ENCODE measurements at regions not wholly inside any gene's neighbourhood (a gene's known extent, or its start where the extent isn't known, plus 50 kb on each side); places are given as distances from the start of the nearest gene placed in this dataset.

DNA sequence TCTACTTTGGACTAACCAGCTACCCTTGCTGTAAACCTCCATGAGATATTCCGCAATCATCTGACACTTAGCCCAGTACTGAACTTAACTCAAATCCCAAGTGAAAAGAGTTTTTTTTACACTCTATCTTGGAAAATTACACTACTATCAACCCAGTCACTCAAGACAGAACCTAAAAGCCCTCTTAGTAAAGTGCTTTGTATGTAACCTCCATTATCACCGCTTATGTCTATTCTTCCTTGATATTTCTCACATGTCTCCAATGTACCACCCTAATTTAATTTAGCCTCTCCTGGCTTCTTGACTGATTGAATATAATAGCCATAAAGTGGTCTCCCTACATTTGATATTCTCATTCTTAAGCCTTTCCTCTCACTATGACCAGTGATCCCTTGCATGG, 168.8 kb upstream of the SYT1 start (continued):
- TF ChIP-seq, protein P1, sequence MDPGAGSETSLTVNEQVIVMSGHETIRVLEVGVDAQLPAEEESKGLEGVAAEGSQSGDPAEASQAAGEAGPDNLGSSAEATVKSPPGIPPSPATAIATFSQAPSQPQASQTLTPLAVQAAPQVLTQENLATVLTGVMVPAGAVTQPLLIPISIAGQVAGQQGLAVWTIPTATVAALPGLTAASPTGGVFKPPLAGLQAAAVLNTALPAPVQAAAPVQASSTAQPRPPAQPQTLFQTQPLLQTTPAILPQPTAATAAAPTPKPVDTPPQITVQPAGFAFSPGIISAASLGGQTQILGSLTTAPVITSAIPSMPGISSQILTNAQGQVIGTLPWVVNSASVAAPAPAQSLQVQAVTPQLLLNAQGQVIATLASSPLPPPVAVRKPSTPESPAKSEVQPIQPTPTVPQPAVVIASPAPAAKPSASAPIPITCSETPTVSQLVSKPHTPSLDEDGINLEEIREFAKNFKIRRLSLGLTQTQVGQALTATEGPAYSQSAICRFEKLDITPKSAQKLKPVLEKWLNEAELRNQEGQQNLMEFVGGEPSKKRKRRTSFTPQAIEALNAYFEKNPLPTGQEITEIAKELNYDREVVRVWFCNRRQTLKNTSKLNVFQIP (CRISPR knock-in tag; IDR thresholded peaks at IDR 0.05; ENCODE audit: borderline replicate concordance, low read depth): no peak
- no peak for TF ChIP-seq SNAI2 (CRISPR knock-in tag; IDR thresholded peaks at IDR 0.05)
- TF ChIP-seq ARNTL (CRISPR knock-in tag; IDR thresholded peaks at IDR 0.05; ENCODE audit: borderline replicate concordance, low read depth): no peak
- no peak for TF ChIP-seq ZC3H10 (CRISPR knock-in tag; IDR thresholded peaks at IDR 0.05)

DNA sequence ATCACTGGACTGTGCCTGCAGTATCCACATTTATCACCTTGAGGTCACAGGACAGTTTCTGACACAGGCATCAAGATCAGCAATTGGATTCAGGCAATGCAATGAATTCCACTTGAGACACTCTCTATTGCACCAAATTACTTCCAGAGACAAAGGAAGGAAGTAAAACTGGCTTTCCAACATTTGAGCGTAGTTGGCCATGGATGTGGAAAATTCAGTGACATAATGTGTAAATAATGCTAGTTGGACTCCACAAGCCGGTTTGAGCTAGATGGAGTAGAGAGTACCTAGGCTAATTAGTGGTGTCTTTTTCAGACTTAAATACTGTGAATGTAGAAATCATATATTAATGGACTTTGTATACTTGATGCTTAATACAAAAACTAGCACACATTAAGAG, 168.3 kb upstream of the SYT1 start:
- no peak for ATAC-seq
- TF ChIP-seq TOX (CRISPR knock-in tag; IDR thresholded peaks at IDR 0.05; ENCODE audit: borderline replicate concordance) (no peak), BACH2 (CRISPR knock-in tag; IDR thresholded peaks at IDR 0.05; ENCODE audit: borderline replicate concordance) (no peak), ARNTL (CRISPR knock-in tag; IDR thresholded peaks at IDR 0.05; ENCODE audit: borderline replicate concordance, low read depth) (no peak), ZNF565 (CRISPR knock-in tag; conservative IDR thresholded peaks at IDR 0.05; ENCODE audit: low read depth) (no peak), TCF4 (CRISPR knock-in tag; IDR thresholded peaks at IDR 0.05; ENCODE audit: borderline replicate concordance) (no peak), GLIS3 (CRISPR knock-in tag; IDR thresholded peaks at IDR 0.05) (no peak)
- TF ChIP-seq, protein P1 (CRISPR knock-in tag; IDR thresholded peaks at IDR 0.05; ENCODE audit: borderline replicate concordance, low read depth): no peak

DNA sequence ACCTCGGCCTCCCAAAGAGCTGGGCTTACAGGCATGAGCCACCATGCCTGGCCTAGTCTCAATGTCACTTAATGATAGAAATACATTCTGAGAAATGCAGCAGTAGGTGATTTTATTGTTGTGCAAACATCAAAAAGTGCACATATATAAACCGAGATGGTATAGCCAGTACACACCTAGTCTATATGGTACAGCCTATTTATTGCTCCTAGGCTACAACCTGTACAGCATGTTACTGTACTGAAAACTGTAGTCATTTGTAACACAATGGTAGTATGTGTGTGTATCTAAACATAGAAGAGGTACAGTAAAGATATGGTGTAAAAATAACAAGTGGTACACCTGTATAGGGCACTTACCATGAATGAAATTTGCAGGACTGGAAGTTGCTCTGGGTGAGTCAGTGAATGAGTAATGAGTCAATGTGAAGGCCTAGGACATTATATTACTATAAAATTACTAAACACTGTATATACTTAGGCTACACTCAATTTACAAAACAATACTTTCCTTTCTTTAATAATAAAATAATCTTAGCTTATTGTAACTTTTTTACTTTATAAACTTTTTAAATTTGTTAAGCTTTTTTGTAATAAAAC, 166.7 kb upstream of the SYT1 start:
- no peak for ATAC-seq
- no peak for TF ChIP-seq SNAI2 (CRISPR knock-in tag; IDR thresholded peaks at IDR 0.05)

DNA sequence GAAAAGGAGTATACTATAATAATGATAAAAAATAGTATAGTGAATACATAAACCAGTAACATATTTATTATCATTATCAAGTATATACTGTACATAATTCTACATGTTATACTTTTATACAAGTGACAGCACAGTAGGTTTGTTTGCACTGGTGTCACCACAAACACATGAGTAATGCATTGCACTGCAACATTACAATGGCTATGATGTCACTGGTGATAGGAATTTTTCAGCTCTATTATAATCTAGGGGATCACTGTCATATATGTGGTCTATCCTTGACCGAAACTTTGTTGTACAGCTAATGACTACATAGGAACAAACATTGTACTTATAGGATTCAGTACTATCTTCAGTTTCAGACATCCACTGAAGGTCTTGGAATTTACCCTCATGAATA, 165.8 kb upstream of the SYT1 start:
- TF ChIP-seq, protein P2, sequence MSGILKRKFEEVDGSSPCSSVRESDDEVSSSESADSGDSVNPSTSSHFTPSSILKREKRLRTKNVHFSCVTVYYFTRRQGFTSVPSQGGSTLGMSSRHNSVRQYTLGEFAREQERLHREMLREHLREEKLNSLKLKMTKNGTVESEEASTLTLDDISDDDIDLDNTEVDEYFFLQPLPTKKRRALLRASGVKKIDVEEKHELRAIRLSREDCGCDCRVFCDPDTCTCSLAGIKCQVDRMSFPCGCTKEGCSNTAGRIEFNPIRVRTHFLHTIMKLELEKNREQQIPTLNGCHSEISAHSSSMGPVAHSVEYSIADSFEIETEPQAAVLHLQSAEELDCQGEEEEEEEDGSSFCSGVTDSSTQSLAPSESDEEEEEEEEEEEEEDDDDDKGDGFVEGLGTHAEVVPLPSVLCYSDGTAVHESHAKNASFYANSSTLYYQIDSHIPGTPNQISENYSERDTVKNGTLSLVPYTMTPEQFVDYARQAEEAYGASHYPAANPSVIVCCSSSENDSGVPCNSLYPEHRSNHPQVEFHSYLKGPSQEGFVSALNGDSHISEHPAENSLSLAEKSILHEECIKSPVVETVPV (CRISPR knock-in tag; IDR thresholded peaks at IDR 0.05): no peak
- TF ChIP-seq ZNF8 (CRISPR knock-in tag; IDR thresholded peaks at IDR 0.05) (no peak), ZFP3 (CRISPR knock-in tag; IDR thresholded peaks at IDR 0.05) (no peak), ZNF565 (CRISPR knock-in tag; conservative IDR thresholded peaks at IDR 0.05; ENCODE audit: low read depth) (no peak), ARNTL (CRISPR knock-in tag; IDR thresholded peaks at IDR 0.05; ENCODE audit: borderline replicate concordance, low read depth) (no peak), ZC3H10 (CRISPR knock-in tag; IDR thresholded peaks at IDR 0.05) (no peak), PPARA (CRISPR knock-in tag; IDR thresholded peaks at IDR 0.05; ENCODE audit: borderline replicate concordance) (no peak), ESRRG (CRISPR knock-in tag; IDR thresholded peaks at IDR 0.05) (no peak), RARB (CRISPR knock-in tag; IDR thresholded peaks at IDR 0.05) (no peak), TOX (CRISPR knock-in tag; IDR thresholded peaks at IDR 0.05; ENCODE audit: borderline replicate concordance) (no peak), TCF4 (CRISPR knock-in tag; IDR thresholded peaks at IDR 0.05; ENCODE audit: borderline replicate concordance) (no peak)
- TF ChIP-seq, protein P3, sequence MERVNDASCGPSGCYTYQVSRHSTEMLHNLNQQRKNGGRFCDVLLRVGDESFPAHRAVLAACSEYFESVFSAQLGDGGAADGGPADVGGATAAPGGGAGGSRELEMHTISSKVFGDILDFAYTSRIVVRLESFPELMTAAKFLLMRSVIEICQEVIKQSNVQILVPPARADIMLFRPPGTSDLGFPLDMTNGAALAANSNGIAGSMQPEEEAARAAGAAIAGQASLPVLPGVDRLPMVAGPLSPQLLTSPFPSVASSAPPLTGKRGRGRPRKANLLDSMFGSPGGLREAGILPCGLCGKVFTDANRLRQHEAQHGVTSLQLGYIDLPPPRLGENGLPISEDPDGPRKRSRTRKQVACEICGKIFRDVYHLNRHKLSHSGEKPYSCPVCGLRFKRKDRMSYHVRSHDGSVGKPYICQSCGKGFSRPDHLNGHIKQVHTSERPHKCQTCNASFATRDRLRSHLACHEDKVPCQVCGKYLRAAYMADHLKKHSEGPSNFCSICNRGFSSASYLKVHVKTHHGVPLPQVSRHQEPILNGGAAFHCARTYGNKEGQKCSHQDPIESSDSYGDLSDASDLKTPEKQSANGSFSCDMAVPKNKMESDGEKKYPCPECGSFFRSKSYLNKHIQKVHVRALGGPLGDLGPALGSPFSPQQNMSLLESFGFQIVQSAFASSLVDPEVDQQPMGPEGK (CRISPR knock-in tag; IDR thresholded peaks at IDR 0.05; ENCODE audit: borderline replicate concordance): no peak
- TF ChIP-seq, protein P4, sequence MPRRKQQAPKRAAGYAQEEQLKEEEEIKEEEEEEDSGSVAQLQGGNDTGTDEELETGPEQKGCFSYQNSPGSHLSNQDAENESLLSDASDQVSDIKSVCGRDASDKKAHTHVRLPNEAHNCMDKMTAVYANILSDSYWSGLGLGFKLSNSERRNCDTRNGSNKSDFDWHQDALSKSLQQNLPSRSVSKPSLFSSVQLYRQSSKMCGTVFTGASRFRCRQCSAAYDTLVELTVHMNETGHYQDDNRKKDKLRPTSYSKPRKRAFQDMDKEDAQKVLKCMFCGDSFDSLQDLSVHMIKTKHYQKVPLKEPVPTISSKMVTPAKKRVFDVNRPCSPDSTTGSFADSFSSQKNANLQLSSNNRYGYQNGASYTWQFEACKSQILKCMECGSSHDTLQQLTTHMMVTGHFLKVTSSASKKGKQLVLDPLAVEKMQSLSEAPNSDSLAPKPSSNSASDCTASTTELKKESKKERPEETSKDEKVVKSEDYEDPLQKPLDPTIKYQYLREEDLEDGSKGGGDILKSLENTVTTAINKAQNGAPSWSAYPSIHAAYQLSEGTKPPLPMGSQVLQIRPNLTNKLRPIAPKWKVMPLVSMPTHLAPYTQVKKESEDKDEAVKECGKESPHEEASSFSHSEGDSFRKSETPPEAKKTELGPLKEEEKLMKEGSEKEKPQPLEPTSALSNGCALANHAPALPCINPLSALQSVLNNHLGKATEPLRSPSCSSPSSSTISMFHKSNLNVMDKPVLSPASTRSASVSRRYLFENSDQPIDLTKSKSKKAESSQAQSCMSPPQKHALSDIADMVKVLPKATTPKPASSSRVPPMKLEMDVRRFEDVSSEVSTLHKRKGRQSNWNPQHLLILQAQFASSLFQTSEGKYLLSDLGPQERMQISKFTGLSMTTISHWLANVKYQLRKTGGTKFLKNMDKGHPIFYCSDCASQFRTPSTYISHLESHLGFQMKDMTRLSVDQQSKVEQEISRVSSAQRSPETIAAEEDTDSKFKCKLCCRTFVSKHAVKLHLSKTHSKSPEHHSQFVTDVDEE (CRISPR knock-in tag; IDR thresholded peaks at IDR 0.05): no peak
- TF ChIP-seq, protein P5, sequence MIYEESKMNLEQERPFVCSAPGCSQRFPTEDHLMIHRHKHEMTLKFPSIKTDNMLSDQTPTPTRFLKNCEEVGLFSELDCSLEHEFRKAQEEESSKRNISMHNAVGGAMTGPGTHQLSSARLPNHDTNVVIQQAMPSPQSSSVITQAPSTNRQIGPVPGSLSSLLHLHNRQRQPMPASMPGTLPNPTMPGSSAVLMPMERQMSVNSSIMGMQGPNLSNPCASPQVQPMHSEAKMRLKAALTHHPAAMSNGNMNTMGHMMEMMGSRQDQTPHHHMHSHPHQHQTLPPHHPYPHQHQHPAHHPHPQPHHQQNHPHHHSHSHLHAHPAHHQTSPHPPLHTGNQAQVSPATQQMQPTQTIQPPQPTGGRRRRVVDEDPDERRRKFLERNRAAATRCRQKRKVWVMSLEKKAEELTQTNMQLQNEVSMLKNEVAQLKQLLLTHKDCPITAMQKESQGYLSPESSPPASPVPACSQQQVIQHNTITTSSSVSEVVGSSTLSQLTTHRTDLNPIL (CRISPR knock-in tag; IDR thresholded peaks at IDR 0.05; ENCODE audit: low read depth): no peak
- ATAC-seq: no peak

Measured in SK-N-SH treated with all-trans-retinoic acid at 6 μM for 48 hours (cell line).